M059J (cell line): ENCODE measurements at regions not wholly inside any gene's neighbourhood (a gene's known extent, or its start where the extent isn't known, plus 50 kb on each side); places are given as distances from the start of the nearest gene placed in this dataset.

Source experiments
- DNase-seq: peaks from one replicate; pipeline ENCODE4 v3.0.0-alpha.2; 2012; ENCODE audit warnings: low read depth

DNA sequence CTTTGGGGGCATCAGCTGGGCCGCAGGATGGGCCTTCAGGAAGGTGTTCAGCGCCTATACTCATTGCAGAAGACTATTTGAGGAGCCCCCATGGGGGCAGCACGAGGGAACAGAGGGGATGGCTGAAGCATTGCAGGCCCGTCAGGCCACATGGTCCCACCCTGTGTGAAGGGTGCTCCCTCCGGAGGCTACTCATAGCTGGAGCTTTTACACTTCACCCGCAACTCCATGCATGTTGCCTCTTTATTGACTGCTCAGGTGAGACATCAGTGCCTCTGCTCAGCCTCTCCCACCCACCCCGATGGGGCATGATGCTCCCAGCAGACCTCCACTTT is 1500.9 kb downstream of the TBC1D22A start:
- no peak for DNase-seq

DNA sequence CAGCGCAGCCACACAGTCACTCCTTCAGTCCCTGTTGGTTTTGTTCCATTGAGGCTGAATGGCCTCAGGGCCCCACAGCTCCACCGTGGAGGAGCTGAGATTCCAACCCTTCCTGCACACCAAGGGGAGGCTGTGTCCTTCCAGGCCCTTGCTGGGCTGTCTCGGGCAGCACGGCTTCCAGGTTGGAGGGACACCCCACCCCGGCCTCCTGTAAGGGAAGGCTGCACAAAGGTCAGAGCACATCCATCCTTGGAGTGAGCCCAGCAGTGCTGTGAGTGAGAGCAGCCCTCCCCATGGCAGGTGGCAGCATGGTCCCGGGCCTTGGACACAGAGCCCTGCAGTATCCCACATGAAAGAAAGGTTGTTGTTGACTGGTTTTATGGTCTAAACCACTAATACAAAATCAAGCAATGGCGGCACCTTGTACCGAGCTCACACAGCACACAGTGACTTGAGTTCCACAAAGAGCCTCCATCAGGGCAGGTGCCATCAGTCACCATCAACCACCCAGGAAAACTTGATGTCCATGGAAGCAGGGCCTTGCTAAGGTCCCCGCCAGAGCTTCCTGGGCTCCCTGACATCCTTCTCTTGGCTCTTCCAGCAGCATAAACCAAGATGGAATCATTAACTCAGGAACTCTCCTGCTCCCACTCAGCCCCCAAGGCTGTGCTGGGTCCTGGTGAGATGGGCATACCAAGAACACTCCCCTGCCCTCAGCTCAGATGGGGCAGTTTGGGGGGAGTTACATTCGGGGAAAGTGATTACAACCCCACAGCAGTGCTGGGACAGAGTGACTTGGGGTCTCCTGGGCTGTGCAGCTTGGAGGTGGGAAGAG is 1500.4 kb downstream of the TBC1D22A start:
- DNase-seq: no peak

DNA sequence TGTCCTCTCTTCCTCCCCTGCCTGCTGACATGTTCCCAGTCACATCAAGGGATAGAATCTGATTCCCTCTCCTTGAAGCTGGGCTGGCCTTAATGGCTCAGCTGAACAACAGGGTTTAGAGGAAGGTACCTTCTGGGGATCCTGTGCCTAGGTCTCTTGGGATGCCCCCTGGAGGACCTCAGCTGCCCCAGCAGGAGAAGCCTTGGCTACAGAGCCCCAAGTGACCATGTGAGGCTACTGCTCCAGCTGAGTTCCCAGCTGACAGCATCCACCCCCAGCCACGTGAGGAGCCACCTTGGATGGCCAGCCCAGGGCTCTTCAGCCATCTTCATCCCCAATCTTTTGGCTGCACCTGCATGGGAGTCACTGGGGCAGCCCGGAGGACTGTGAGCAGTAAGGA is 1499.3 kb downstream of the TBC1D22A start:
- no peak for DNase-seq

DNA sequence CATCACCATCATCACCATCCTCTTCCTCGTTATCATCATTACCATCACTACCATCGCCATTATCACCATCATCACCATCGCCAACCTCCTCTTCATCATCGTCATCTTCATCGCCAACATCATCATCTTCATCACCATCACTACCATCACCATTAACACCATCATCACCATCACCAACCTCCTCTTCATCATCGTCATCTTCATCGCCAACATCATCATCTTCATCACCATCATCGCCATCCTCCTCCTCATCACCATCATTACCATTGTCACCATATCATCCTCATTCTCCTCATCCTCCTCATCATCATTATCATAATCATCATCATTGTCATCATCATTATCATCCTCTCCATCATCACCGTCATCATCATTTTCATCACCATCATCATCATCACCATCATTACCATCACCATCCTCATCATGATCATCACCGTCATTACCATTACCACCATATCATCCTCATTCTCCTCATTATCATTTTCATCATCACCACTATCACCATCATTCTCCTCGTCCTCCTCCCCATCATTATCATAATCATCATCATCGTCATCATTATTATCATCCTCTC is 1498.7 kb downstream of the TBC1D22A start:
- no peak for DNase-seq

DNA sequence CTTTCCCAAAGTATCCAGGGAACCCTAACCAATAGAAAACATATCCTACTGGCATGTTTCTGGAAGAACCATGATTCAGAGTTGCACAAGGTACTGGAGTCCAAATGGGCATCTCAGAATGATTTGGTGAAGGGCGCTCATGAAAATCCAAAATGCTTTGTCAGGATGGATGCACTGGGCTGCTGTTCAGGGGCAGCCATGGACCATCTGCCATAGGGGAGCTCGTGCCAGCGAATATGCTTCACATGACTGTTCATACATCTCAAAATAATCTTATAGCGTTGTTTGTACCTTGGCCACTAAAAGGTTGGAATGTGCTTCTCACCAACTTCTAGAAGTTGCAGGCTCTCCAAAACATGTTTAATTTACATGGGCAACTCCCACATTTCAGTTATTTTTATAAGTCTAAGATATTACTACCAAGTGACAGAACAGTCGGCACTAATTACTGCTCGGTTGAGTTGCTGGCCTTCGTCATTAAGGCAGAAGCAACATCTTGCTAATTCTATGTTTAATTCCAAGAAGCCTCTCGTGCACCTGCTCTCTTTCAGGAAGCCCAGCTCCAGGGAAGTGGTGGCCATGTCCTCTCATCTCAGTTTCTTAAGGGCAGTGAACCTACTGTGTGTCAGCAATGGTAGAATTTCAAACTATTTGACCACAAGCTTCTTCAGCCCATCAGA is 1497.7 kb downstream of the TBC1D22A start:
- DNase-seq: no peak

DNA sequence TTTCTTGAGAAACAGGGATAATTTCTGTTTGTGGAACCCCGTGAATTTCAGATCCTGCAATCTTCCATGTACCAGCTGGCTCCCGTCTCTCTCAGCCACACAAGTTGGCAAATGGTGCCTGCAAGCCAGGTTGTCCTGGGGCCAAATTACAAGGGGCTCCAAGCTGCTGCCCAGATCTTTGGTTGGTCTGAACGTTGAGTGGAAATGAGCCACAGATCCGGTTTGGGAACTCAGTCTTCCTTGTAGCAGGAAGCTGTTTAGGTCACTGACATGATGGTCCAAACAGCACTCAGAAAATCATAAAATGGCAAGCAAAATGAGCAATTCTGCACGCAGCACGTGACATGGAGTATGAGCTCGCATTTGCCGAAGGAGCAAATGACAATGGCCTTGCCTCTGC is 1496.4 kb downstream of the TBC1D22A start:
- no peak for DNase-seq

DNA sequence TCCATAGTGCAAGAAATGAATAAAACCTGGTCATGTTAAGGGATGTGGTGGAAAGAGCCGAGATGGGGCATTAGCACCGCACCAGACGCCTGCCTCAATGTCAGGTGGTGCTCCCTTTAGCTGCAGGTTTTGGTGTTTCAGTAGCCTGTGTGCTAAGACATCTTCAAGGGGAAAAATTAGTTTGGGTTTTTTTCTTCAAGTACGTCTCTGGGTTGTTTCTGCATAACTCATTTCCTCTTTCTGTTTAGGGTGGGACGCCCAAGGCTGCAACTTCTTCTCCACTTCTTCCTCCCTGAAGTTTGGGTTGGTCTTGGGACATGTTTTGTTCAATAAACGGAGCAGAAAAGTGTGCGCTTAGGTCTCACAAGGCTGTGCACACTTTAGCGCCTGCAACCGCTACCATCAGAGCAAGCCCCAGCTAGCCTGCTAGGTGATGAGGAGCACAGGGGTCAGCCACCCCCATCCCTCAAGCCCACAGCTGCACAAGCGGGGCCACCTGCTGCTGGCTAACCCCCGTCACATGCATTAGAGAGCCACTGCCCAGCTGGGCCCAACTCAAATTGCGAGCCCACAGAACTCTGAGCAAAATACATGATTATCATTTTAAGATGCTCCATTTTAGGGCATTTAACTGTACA is 1495.7 kb downstream of the TBC1D22A start:
- no peak for DNase-seq

DNA sequence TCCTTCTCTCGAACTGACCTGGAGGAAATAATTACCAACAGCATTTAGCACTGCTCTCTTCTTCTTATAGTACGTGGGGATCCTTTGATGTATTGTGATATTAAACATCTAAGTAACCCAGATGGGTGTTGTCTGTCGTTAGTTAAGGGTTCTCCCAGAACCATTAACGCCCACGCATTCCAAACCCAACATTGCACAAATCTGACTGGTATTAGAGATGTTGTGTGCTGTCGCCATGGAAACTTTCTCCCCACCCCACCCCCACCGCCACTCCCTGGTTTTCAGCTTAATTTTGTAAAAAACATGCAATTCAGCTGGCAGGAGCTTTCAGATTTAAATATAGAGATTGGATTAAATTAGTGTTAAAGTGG is 1495.2 kb downstream of the TBC1D22A start:
- DNase-seq: no peak

DNA sequence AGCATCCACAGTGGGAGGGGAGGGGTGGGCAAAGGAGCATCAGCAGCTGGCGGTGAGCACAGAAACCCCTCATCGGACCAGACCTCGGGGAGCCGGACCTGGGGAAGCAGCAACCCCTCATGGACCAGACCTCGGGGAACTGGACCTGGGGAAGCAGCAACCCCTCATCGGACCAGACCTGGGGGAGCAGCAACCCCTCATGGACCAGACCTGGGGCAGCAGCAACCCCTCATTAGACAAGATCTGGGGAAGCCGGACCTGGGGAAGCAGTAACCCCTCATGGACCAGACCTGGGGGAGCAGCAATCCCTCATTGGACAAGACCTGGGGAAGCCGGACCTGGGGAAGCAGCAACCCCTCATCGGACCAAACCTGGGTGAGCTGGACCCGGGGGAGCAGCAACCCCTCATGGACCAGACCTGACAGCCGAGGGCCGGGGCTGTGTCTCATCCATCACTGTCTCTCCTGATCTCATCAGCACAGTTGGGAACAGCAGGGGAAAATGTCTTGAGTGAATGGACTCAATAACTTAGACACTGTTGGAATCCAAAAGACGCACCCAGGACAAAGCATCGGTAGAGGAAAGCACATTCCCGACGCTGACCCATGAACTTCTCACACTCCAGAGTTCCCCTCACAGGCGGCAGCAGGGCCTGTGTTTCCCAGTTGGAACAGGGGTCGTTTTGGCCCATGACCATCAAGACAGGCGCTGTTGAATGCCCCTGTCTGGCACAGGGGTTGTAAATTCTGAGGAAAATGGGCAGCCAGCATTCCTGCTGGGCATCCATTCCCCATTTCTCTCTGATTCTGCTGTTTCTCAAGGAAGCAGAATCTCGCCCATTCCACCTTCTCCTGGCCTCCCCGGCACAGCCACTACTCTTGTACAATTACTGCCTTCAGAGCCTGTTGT is 1494.6 kb downstream of the TBC1D22A start:
- DNase-seq: no peak

DNA sequence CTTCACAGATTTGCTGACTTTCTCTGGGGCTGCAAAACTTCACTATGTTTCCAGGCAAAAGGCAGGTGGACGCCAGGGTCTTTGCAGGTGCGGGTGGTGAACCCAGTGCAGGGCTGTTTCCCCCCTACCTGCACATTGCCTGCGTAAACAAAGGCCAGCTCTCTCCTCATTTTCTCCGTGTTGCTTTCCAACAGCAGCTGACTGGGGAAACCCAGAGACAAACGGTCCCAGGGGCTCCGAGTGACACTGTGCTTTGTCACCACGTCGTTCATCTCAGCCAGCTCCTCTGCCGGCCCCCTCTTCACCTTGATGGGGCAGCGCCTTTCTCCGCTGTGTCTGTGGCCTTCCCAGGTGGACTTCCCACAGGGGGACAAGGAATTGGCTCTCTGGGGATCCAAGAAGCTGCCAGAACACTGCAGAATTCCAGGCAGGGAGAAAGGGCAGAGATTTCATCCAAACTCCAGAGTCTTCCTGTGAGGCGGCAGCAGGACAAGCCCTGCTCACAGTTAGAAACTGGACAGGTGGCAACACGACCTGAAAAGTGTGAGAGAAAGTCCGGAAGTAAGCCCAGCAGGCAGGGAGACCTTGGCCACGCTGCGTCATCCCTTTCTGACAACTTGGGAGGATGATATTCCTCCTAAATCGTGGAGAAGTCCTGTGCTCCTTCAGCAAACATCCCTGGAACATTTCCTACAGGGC is 1493.7 kb downstream of the TBC1D22A start:
- no peak for DNase-seq

DNA sequence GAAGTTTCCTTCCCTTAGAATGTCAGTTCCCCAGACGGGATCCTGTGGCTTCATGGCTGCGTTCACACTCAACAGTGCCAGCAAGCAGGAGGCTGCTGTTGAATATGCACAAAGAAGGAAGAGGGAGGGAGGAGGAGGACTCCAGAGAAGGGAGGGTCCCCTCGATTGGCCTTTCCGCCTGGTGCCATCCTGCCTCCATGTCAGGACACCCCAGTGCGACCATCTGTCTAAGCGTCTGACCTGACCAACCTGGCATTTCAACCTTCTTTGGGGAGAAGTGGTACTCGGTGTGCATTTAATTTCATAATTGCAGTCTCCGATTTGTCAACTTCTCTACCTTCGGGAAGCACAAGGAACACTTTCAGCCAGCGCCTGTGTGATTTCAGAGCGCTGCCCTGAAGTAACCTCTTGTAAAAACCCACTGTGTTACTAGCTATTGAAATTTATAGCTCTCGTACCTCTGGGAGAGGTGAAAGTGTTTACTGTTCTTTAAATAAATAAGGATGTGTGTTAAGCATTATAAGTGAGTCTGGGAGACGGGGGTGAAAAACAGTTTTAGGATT is 1491.9 kb downstream of the TBC1D22A start:
- DNase-seq: no peak

DNA sequence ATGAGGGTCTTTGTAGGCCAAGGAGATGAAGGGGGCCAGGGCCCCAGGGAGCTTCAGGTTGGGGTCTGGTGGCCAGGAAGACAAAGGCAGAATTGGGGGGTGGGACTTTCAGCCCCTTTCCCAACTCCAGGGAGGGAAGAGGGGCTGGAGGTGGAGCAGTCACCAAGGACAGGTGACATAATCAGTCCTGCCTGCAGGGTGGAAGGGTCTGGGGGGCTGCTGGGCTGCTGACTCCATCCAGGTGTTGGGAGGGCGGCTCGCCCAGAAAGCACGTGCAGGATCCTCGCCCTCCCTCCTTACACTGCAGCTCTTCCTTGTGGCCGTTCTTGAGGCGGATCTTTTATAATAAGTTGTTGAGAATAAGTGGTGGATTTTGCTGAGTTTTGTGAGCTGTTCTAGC is 1491.1 kb downstream of the TBC1D22A start:
- no peak for DNase-seq

DNA sequence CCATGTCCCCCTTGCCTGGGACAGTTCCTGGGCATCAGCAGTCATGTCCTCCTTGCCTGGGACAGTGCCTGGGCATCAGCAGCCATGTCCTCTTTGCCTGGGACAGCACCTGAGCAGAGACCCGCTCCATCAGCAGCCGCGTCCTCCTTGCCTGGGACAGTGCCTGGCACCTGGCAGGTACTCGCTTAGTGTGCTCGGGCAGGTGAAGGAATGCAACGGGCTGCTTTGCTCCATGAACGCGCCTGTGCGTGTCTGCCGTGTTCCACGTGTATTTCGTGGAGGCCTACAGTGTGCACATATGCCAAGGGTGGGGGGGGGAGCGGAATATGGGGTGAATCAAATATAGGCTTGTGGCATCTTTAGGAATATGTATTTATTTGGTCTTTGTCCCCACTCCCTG is 1490.7 kb downstream of the TBC1D22A start:
- DNase-seq: no peak

DNA sequence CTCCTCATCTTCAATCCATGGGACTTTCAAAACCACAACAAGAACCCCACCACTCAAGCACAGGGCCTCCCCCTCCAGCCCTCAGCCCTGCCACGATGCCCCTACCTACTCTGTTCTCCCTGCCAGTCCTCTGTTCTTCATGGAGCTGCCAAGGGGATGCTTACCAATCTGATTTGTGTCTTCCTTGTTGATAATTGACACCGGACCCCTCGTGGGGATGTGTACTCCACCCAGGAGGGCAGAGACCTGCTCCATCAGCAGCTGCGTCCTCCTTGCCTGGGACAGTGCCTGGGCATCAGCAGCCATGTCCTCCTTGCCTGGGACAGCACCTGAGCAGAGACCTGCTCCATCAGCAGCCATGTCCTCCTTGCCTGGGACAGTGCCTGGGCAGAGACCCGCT is 1489.2 kb downstream of the TBC1D22A start:
- no peak for DNase-seq

DNA sequence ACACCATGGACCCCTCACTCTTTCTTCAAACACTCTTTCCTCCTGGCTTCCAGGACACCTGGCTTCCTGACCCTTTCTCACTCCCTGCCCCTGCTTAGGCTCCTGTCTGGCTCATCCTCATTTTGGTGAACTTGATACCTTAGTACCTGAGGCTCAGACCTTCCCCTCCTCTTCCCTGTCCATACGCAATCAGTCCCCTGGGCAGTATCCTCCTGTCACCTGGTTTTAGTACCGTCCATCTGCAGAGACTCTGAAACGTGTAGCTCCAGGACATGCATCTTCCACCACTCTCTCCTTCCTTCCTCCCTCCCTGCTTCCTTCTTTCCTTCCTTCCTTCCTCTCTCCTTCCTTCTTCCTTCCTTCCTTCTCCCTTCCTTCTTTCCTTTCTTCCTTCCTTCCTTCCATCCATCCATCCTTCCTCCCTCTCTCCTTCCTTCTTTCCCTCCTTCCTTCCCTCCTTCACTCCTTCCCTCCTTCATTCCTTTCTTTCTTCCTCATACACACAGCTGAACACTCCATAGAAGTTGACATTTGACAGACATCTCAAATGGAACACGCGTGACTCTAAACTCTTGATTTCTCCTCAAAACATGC is 1488.6 kb downstream of the TBC1D22A start:
- DNase-seq: no peak

DNA sequence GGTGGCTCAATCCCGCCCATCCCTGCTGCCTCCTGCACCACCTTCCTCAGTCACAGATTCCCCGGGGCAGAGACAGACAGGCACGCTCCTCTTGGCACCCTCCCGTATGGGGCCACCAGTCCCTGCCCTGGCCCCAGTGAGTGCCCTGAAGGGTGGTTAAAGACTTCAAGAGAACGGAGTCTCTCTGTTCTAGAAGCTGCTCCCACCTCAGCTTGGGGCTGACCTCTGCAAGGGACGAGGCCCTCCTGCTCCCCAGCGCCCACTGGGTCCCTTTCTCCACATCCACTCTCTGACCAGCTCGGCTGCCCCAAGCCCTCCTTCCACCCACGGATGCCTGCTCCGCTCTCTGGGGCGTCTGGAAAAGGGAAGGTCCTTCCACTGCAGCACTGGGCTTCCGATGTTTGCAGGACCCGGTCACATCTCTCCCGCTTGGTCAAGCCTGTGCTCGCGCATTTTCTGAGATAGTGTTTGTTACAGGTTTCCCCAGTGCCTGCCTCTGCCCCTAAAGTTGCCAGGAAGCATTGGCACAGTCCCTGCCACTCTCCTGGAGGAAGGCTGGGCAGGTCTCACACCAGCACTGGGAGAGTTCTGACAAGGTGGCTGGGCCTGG is 1487.9 kb downstream of the TBC1D22A start:
- DNase-seq: no peak

DNA sequence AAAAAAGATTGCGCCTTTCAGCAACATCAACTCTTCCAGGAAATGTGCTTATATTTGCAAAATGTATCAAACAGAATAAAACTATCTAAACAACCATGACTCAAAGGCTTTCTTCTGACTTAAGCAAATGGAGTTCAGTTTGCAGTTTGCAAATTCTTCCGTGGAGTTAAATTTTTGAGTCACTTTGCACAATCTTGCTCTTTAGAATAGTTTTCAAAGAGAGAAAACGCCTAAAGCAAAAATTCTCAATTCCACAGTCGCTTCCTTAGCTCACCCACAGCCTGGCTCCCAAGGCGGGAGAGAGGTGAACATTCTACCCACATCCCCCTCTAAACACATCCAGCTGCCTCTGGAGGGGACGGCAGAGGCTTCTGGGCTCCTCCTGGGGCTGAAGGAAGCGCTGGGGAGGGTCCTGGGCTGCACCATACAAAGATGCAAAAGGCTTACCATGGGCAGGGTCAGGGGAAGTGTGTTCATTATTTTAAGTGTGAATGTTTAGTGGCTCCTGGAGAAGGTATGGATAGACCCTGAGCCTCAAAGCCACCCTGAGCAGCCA is 1487.3 kb downstream of the TBC1D22A start:
- DNase-seq: no peak

DNA sequence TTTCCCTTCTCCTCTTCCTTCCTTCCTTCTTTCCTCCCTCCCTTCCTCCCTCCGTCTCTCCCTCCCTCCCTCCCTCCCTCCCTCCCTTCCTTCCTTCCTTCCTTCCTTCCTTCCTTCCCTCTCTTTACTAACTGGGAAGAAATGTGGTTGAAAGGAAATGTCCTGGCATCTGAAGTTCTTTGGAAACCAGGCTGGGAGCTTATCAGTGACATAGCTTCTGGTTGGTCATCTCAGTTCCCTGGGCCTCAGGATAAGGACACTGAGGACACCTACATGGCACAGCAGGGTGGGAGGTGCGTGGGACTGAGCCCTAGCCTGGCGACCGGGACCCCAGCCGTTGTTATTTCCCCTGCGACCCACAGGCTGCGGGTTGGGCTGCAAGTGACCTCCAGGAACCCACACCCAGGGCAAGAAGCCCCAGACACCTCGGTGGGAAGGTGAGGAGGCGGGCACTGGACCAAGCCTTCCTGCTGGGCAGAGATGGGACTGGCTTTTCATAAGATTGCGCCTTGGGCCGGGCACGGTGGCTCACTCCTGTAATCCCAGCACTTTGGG is 1486.5 kb downstream of the TBC1D22A start:
- DNase-seq: no peak

DNA sequence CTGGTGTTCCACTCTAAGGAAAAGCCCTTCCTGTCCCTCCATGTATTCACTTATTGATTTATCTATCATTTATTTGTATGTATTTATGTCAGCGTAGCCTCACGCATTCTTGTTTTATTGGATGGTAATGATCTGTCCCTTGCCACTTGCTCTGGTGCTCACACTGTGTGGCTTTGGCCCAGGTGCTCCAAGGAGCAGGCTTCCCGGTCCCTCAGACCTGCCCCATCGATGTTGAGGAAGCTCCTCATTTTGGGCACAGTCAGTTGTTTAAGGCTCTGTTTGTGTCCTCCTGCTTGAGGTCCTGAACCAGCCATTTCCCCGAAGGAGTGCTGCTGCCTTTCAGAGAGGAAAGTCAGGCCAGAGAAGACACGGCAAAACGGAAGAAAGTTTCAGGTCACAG is 1485.4 kb downstream of the TBC1D22A start:
- no peak for DNase-seq

DNA sequence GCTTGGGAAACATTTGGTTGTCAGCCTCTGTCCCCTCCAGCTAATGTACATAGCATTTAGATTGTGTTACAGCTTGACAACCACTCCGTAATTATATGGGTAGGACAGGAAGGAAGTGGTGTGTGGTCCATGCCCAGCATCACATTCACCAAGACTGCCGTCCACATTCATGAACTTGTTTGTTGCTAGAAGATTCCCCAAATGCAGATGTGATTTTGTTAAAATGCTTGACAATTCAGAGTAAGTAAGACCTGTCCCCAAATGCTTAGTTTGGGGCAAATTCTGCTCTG is 1482.7 kb downstream of the TBC1D22A start:
- DNase-seq: no peak
